PC-9 (cell line): ENCODE measurements at regions not wholly inside any gene's neighbourhood (a gene's known extent, or its start where the extent isn't known, plus 50 kb on each side); places are given as distances from the start of the nearest gene placed in this dataset.

Source experiments
- BruUV-seq: library from RNA; stranded (reverse); fragments of 400-500 nt; replicated peaks from 2 replicates; lab custom pipeline; 2021; lab: Mats Ljungman, UMichigan
- CTCF ChIA-PET: fragments of 300-600 bp; sonication (Branson Sonifier 250); formaldehyde crosslinking; loops from one replicate; lab custom pipeline; 2022; ENCODE audit warnings: antibody characterized with exemption; lab: Charles Lee
- POLR2A ChIA-PET: fragments of 300-600 bp; sonication (Branson Sonifier 250); formaldehyde crosslinking; loops from one replicate; lab custom pipeline; 2022; ENCODE audit warnings: antibody characterized with exemption; ENCODE audit not compliant: unreplicated experiment; lab: Charles Lee
- DNase-seq, 2 experiments: peaks; one replicate each; pipeline versions ENCODE4 v3.0.0 to v3.0.0-alpha.2; 2015 to 2022; ENCODE audit warnings: mixed read lengths in 1 of 2
- H2AFZ ChIP-seq: fragments of 200-600 bp; sonication (generic); 2 replicates; pipeline ENCODE4 v1.8.1; 2017; ENCODE audit warnings: antibody characterized with exemption
- H3F3A ChIP-seq: fragments of 200-600 bp; sonication (generic); 2 replicates; pipeline ENCODE4 v1.8.1; 2017; ENCODE audit warnings: antibody characterized with exemption, mild to moderate bottlenecking, low read depth; ENCODE audit not compliant: insufficient read depth
- H3K27ac ChIP-seq: fragments of 200-600 bp; sonication (generic); 2 replicates; pipeline ENCODE4 v1.6.1; 2016; ENCODE audit warnings: mixed run types
- H3K27me3 ChIP-seq: fragments of 200-600 bp; sonication (generic); 2 replicates; pipeline ENCODE4 v1.6.1; 2016; ENCODE audit warnings: low read depth, mixed run types; ENCODE audit not compliant: insufficient read depth
- H3K36me3 ChIP-seq: fragments of 200-600 bp; sonication (generic); 2 replicates; pipeline ENCODE4 v1.6.1; 2016; ENCODE audit warnings: low read depth, mixed run types
- H3K4me1 ChIP-seq: fragments of 200-600 bp; sonication (generic); replicated peaks from 2 replicates; pipeline ENCODE4 v1.6.1; 2016; ENCODE audit warnings: mixed run types; ENCODE audit not compliant: insufficient read depth
- H3K4me2 ChIP-seq: fragments of 200-600 bp; sonication (generic); 2 replicates; pipeline ENCODE4 v1.6.1; 2017; ENCODE audit warnings: mixed run types
- H3K4me3 ChIP-seq: fragments of 200-600 bp; sonication (generic); 2 replicates; pipeline ENCODE4 v1.6.1; 2016; ENCODE audit warnings: mixed run types
- H3K79me2 ChIP-seq: fragments of 200-600 bp; sonication (generic); 2 replicates; pipeline ENCODE4 v1.6.1; 2017; ENCODE audit warnings: low read depth, mixed run types
- H3K9me2 ChIP-seq: fragments of 200-600 bp; sonication (generic); 2 replicates; pipeline ENCODE4 v1.8.1; 2017; ENCODE audit warnings: mild to moderate bottlenecking; ENCODE audit not compliant: insufficient read depth
- H3K9me3 ChIP-seq: fragments of 200-600 bp; sonication (generic); 2 replicates; pipeline ENCODE4 v1.8.1; 2016; ENCODE audit warnings: low read depth; ENCODE audit not compliant: insufficient read depth
- H4K20me1 ChIP-seq: fragments of 200-600 bp; sonication (generic); 2 replicates; pipeline ENCODE4 v1.8.1; 2017; ENCODE audit not compliant: insufficient read depth
- CTCF ChIP-seq: fragments of 200-600 bp; sonication (generic); conservative IDR thresholded peaks from 2 replicates; pipeline ENCODE4 v1.6.1; 2017; ENCODE audit warnings: mixed run types, antibody characterized with exemption, mild to moderate bottlenecking, moderate library complexity
- EZH2 ChIP-seq: fragments of 200-600 bp; sonication (generic); IDR thresholded peaks from 2 replicates; pipeline ENCODE4 v1.8.0; 2017; ENCODE audit warnings: antibody characterized with exemption, low read depth
- intact Hi-C: fragments of 100-400 bp; cut with micrococcal nuclease; formaldehyde crosslinking; loops from one replicate; pipeline ENCODE4 v1.10.0; 2022; ENCODE audit not compliant: unreplicated experiment

- H3K4me1 ChIP-seq, result no peaks in the 10 kb centered on the region
- H3K27me3 ChIP-seq, result no peaks in the 10 kb centered on the region
- H3K27ac ChIP-seq, result no peak overlapping the region
- H3K36me3 ChIP-seq, result no peaks in the 10 kb centered on the region
- H3K4me3 ChIP-seq, result no peak overlapping the region
- H3K9me2 ChIP-seq, result no peaks in the 10 kb centered on the region
- TF ChIP-seq EZH2 (no peak), CTCF (no peak)
- H3K79me2 ChIP-seq, result no peaks in the 10 kb centered on the region
- no peak overlapping the region for H3K4me2 ChIP-seq
- no TSS peak for BruUV-seq
- intact Hi-C loops, result no loop called here
- DNase-seq, result no peak
- no peaks in the 10 kb centered on the region for H3F3A ChIP-seq
- H4K20me1 ChIP-seq, result no peaks in the 10 kb centered on the region
- H3K9me3 ChIP-seq, result no peaks in the 10 kb centered on the region
- no peak overlapping the region for H2AFZ ChIP-seq
- POLR2A ChIA-PET, result no interaction called here
- CTCF ChIA-PET, result no interaction called here
Observed at GRCh38 chr1:83741770-83742169, 257.2 kb downstream of the TTLL7 start.

- Histone ChIP-seq H3K4me3 (no peak overlapping the region), H3K79me2 (no peaks in the 10 kb centered on the region), H3F3A (no peaks in the 10 kb centered on the region), H3K27me3 (no peaks in the 10 kb centered on the region), H3K4me1 (no peaks in the 10 kb centered on the region), H3K4me2 (no peak overlapping the region), H3K9me3 (no peaks in the 10 kb centered on the region), H4K20me1 (no peaks in the 10 kb centered on the region), H3K27ac (no peak overlapping the region), H3K36me3 (no peaks in the 10 kb centered on the region), H3K9me2 (no peaks in the 10 kb centered on the region), H2AFZ (no peak overlapping the region)
- no peak for TF ChIP-seq EZH2
- POLR2A ChIA-PET, result no interaction called here
- DNase-seq, result no peak
- no TSS peak for BruUV-seq
- intact Hi-C loops, result no loop called here
- CTCF ChIA-PET, result no interaction called here
Observed at GRCh38 chr1:83741348-83741747, 257.6 kb downstream of the TTLL7 start.

GRCh38 chr1:83735526-83735925, 263.4 kb downstream of the TTLL7 start:
- Histone ChIP-seq H3K4me2 (no peak overlapping the region), H3K9me2 (no peaks in the 10 kb centered on the region), H3K27ac (no peak overlapping the region), H3K9me3 (peaks cover 3% of the 10 kb centered on the region; the same call in 1 of the 2 replicates), H3K27me3 (no peaks in the 10 kb centered on the region), H3K79me2 (no peaks in the 10 kb centered on the region), H2AFZ (no peak overlapping the region), H3K4me1 (no peaks in the 10 kb centered on the region), H3F3A (no peaks in the 10 kb centered on the region), H4K20me1 (no peaks in the 10 kb centered on the region), H3K36me3 (no peaks in the 10 kb centered on the region), H3K4me3 (no peak overlapping the region)
- ChIA-PET CTCF (no interaction called here), POLR2A (no interaction called here)
- BruUV-seq, result no TSS peak
- intact Hi-C loops, result no loop called here
- no peak for DNase-seq
- TF ChIP-seq CTCF (no peak), EZH2 (no peak)

- intact Hi-C loops, result no loop called here
- no peak overlapping the region for H3K27ac ChIP-seq
- H2AFZ ChIP-seq, result no peak overlapping the region
- no peaks in the 10 kb centered on the region for H3K27me3 ChIP-seq
- TF ChIP-seq EZH2 (no peak), CTCF (no peak)
- CTCF ChIA-PET, result no interaction called here
- H3K4me3 ChIP-seq, result no peak overlapping the region
- H4K20me1 ChIP-seq, result no peaks in the 10 kb centered on the region
- peaks cover 3% of the 10 kb centered on the region; the same call in 1 of the 2 replicates for H3K9me3 ChIP-seq
- no peaks in the 10 kb centered on the region for H3K4me1 ChIP-seq
- no peaks in the 10 kb centered on the region for H3K79me2 ChIP-seq
- no peaks in the 10 kb centered on the region for H3K36me3 ChIP-seq
- BruUV-seq, result no TSS peak
- H3K9me2 ChIP-seq, result no peaks in the 10 kb centered on the region
- H3K4me2 ChIP-seq, result no peak overlapping the region
- POLR2A ChIA-PET, result no interaction called here
- H3F3A ChIP-seq, result no peaks in the 10 kb centered on the region
- no peak for DNase-seq
Observed at GRCh38 chr1:83734420-83734819, 264.5 kb downstream of the TTLL7 start.
